ENCODE measurements at regions not wholly inside any gene's neighbourhood (a gene's known extent, or its start where the extent isn't known, plus 50 kb on each side); places are given as distances from the start of the nearest gene placed in this dataset.
"Not testable (repeated sequence)": the region's sequence is repeated elsewhere in the genome, so short reads cannot be mapped to it uniquely, and the experiment has no call there.

DNA sequence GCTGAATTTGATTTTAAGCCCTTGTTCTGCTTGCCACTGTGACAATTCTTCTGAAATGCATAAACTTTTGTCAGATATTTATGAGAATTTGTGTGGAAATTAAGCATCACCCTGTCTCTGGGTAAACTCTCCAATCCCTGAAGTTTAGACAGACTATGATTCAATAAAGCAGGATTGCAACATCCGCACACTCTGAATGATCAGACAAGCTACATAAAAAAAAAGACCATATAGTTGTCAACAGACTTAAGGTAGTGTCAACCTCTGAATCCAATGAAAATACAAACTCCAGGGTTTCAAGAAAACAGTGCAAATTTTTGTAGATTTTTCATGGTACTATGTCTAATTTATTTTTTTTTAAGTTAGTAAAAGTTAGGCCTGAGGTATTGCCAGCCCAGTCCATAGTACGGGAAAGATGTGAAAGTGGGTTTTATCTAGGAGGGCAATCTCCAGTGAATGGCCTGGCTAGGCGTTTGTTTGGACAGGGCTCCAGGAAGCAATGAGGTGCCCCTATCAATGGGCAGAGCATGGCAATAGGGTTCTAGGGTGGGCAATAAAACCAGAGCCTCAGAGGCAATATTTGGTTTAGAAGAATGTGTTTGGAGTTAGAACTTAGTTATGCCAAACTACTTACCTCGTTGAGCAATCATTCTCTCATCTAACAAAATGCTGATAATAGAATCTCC, 762.6 kb upstream of the SEMA6A start:
- Mint-ChIP-seq H3K4me1 (no peaks in the 10 kb centered on the region), H3K36me3 (ENCODE audit: low read depth) (no peaks in the 10 kb centered on the region), H3K9me3 (peaks cover 5% of the 10 kb centered on the region), H3K27me3 (no peaks in the 10 kb centered on the region), H3K27ac (no peak overlapping the region), H3K4me3 (no peak overlapping the region)
- no peak for ATAC-seq (replicated peaks)

DNA sequence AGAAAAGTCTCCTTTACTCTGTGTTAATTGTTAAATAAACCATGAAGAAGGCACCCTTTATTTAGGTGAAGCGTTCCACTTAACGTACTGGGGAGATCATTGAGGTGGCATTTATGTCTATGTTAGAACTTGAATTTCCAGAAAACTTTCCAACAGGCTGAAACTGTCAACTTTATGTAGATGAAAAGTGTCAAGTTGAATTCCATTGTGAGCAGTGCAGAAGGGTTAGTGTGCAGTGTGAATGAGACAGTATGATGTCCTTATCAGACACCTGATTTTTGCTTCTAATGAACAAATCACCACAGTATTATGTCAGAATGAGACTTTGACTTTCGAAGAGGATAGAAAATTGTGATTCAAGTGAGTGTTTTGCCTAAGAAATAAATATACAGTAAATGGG, 761.6 kb upstream of the SEMA6A start:
- H3K27me3 Mint-ChIP-seq = no peaks in the 10 kb centered on the region
- H3K36me3 Mint-ChIP-seq (ENCODE audit: low read depth) = no peaks in the 10 kb centered on the region
- no peak for ATAC-seq (replicated peaks)
- H3K27ac Mint-ChIP-seq = no peak overlapping the region
- H3K9me3 Mint-ChIP-seq = peaks cover 11% of the 10 kb centered on the region
- H3K4me3 Mint-ChIP-seq = no peak overlapping the region
- no peaks in the 10 kb centered on the region for H3K4me1 Mint-ChIP-seq

DNA sequence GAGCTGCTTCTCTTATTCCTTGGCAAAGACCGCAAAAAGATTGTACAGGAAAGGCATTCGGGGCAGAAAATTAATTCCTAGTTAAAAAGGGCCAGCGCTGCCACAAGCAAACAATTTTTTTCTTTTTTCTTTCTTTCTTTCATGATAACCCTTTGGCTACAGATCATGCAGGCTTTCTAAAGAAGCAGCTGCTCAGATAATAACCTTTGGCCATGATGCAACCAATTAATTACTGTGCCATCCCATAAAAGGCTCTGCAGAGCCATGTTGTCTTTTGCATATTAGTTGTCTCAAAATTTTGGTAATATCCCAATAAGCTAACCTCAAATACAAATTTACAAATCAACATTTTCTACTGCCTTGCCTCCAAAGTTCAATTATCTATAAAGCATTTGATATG, 758.4 kb upstream of the SEMA6A start:
- Mint-ChIP-seq H3K27ac (no peak overlapping the region), H3K9me3 (peaks cover 11% of the 10 kb centered on the region), H3K36me3 (ENCODE audit: low read depth) (no peaks in the 10 kb centered on the region), H3K4me3 (no peak overlapping the region), H3K27me3 (no peaks in the 10 kb centered on the region), H3K4me1 (no peaks in the 10 kb centered on the region)
- ATAC-seq (replicated peaks) = no peak

DNA sequence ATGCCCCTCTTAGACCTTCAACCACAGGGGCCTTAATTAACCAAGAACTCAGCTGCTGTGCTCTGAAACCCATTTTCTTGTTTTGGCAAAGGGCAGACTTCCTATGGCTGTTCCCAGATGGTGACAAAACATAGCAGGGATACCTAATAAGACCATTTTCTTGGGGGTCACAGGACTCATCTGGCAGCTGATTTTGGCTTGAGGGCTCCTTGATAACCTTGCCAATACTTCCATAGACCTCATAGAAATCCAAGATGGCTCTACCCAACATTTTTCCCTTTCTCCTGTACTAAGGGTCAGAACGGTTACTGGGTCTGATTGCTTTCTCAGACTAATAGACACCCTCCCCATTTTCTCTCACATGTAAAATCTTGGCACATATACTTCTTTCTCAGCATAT, 757.7 kb upstream of the SEMA6A start:
- Mint-ChIP-seq H3K4me3 (no peak overlapping the region), H3K4me1 (no peaks in the 10 kb centered on the region), H3K27me3 (no peaks in the 10 kb centered on the region), H3K9me3 (peaks cover 11% of the 10 kb centered on the region), H3K36me3 (ENCODE audit: low read depth) (no peaks in the 10 kb centered on the region), H3K27ac (no peak overlapping the region)
- ATAC-seq (replicated peaks) = no peak

DNA sequence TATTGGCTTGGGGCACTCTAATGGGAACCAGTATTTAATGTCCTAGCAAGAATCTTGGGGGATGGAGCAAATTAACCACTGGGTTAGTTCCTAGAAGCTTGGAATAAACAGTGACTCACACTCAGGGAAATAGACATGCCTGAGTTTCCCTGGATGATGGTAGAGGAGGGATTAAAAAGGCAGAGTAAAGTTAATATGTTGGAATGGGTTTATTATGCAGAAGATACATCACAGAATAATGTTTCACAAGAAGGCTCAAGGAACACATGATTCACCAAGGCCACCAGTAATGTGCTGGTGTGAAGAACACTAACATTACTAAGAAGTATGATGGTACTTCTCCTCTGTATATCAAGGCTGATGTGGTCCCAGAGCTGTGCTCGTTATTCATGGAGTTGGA, 752.9 kb upstream of the SEMA6A start:
- no peaks in the 10 kb centered on the region for H3K36me3 Mint-ChIP-seq (ENCODE audit: low read depth)
- H3K9me3 Mint-ChIP-seq = peaks cover 11% of the 10 kb centered on the region
- no peak for ATAC-seq (replicated peaks)
- no peak overlapping the region for H3K27ac Mint-ChIP-seq
- H3K27me3 Mint-ChIP-seq = no peaks in the 10 kb centered on the region
- no peaks in the 10 kb centered on the region for H3K4me1 Mint-ChIP-seq
- no peak overlapping the region for H3K4me3 Mint-ChIP-seq

DNA sequence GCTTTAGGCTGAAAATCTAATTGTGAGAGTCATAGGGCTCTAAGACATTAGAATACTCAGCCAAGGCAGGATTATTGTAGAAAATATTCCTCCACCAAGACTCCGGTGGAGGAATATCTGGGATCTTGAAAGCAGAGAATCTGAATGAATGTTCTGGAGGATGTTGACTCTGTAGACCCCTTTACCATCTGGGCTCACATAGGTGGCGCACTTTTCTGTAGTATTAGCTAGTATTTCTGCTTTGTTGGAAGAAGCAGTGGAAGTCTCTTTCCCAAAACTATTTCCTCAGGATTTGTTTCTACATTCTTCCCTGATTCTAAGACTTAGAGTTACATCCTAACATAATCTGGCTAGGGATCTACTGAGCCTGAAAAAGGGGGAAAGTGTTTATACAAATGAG, 752.4 kb upstream of the SEMA6A start:
- Mint-ChIP-seq H3K4me3 (no peak overlapping the region), H3K4me1 (no peaks in the 10 kb centered on the region), H3K27ac (no peak overlapping the region), H3K36me3 (ENCODE audit: low read depth) (no peaks in the 10 kb centered on the region), H3K9me3 (peaks cover 11% of the 10 kb centered on the region), H3K27me3 (no peaks in the 10 kb centered on the region)
- no peak for ATAC-seq (replicated peaks)

DNA sequence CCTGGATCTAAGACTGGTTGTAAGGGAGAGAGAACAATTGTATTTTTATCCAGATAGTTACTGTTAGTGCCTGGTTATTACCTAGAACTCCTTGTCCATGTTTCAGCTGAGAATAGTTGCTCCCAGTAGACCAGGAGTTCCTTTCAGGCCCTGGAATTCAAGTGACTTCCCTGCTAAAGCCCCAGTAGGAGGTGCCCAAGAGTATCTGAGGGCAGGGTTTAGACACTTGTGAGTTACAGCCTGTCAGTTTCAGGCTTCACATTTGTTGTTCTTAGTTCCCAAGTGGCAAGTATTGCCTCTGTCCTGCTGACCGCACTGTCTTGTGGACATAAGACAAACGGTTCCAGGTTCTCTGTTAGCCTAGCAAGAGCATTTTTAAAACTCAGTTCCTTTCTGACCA, 743.9 kb upstream of the SEMA6A start:
- no peaks in the 10 kb centered on the region for H3K36me3 Mint-ChIP-seq (ENCODE audit: low read depth)
- no peaks in the 10 kb centered on the region for H3K4me1 Mint-ChIP-seq
- no peak overlapping the region for H3K4me3 Mint-ChIP-seq
- H3K9me3 Mint-ChIP-seq = peaks cover 3% of the 10 kb centered on the region
- no peaks in the 10 kb centered on the region for H3K27me3 Mint-ChIP-seq
- H3K27ac Mint-ChIP-seq = no peak overlapping the region
- no peak for ATAC-seq (replicated peaks)

DNA sequence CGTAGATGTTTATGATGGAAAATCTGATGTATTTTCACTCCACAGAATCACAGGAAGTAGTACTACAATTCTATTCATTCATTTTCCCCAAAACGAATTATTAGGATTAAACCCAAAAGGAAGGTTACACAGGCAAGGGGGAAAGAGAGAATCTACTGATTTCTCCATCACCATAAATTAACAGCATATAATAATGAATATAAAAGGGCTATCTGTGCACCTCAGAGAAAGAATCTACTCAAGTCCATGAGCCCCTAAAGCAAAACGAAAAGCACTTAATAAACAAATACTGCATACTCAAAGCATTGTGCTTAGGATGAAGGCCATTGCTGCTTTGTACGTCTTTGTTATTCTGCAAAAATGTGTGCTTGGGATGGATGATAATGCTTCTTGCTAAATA, 740.5 kb upstream of the SEMA6A start:
- peaks cover 3% of the 10 kb centered on the region for H3K9me3 Mint-ChIP-seq
- ATAC-seq (replicated peaks) = no peak
- no peak overlapping the region for H3K4me3 Mint-ChIP-seq
- H3K36me3 Mint-ChIP-seq (ENCODE audit: low read depth) = no peaks in the 10 kb centered on the region
- no peaks in the 10 kb centered on the region for H3K4me1 Mint-ChIP-seq
- no peaks in the 10 kb centered on the region for H3K27me3 Mint-ChIP-seq
- H3K27ac Mint-ChIP-seq = no peak overlapping the region

DNA sequence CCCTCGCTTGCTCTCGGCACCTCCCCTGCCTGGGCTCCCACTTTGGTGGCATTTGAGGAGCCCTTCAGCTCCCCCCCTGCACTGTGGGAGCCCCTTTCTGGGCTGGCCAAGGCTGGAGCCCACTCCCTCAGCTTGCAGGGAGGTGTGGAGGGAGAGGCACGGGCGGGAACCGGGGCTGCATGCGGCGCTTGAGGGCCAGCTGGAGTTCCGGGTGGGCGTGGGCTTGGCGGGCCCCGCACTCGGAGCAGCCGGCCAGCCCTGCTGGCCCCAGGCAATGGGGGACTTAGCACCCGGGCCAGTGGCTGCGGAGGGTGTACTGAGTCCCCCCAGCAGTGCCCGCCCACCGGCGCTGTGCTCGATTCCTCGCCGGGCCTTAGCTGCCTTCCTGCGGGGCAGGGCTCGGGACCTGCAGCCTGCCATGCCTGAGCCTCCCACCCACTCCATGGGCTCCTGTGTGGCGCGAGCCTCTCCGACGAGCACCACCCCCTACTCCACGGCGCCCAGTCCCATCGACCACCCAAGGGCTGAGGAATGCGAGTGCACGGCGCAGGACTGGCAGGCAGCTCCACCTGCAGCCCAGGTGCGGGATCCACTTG, 730.0 kb upstream of the SEMA6A start:
- ATAC-seq (replicated peaks); H3K4me3 Mint-ChIP-seq; H3K9me3 Mint-ChIP-seq; H3K4me1 Mint-ChIP-seq; H3K27ac Mint-ChIP-seq; H3K27me3 Mint-ChIP-seq; H3K36me3 Mint-ChIP-seq (ENCODE audit: low read depth): not testable (repeated sequence)

DNA sequence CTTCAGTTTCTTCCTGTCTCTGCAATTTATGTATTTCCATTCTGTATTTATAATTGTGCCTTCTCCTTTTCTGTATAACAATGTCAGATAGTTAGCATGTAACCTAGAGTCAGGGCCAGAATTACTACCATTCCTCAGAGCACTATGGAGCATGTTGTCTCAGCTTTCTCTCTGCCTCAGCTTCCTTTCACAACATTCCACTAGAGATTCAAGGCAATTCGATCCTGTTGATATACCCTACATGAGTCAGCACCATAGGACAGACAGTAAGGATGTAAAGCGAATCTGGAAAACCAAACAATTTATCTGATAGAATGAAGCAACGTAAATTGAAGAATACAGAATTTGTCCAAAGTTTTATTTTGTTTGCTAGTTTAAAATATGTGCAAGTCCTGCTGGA, 728.3 kb upstream of the SEMA6A start:
- Mint-ChIP-seq H3K9me3 (peaks cover 4% of the 10 kb centered on the region), H3K27me3 (no peaks in the 10 kb centered on the region), H3K27ac (no peak overlapping the region), H3K4me3 (no peak overlapping the region), H3K36me3 (ENCODE audit: low read depth) (no peaks in the 10 kb centered on the region), H3K4me1 (no peaks in the 10 kb centered on the region)
- no peak for ATAC-seq (replicated peaks)

DNA sequence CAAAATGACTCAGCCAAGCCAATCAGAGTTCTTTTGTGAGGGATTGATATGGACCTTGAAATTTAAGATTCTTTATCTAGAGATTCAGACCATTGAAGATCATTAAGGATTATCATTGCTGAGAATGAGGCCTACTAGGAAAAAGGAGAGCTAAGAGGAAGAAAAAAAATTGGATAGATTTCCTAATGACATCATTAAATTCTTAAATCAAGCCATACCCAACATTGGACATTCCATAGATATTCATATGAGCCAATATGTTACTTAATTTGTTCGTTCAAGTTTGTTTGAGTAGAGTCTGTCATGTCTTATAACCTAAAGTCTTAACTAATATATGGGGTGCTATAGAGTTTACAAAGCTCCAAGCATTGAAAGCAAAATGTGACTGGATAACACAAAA, 727.9 kb upstream of the SEMA6A start:
- H3K27ac Mint-ChIP-seq = no peak overlapping the region

DNA sequence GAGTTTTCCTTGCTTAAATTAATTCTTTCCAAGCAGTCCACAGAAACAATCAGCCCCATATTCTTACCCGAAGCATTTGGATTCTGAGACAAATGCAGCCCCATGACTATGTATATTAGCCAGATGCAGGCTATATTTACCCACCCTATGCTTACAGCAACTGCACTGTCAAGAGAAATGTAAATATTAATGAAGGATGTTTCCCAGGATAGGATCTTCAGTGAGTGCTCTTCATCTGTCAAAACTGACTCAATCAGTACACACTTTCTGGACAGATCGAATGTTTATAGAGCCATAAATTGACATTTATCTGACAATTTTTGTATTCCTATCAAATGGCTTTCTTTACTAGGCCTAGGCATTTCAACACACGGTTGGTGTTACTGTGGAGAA, 725.3 kb upstream of the SEMA6A start:
- Mint-ChIP-seq H3K36me3 (ENCODE audit: low read depth) (no peaks in the 10 kb centered on the region), H3K27ac (no peak overlapping the region), H3K9me3 (peaks cover 9% of the 10 kb centered on the region), H3K27me3 (no peaks in the 10 kb centered on the region), H3K4me3 (no peak overlapping the region), H3K4me1 (no peaks in the 10 kb centered on the region)
- ATAC-seq (replicated peaks) = no peak

More for the DNA sequence above, 727.9 kb upstream of the SEMA6A start:
- H3K4me3 Mint-ChIP-seq = no peak overlapping the region
- H3K9me3 Mint-ChIP-seq = peaks cover 4% of the 10 kb centered on the region
- ATAC-seq (replicated peaks) = no peak
- H3K36me3 Mint-ChIP-seq (ENCODE audit: low read depth) = no peaks in the 10 kb centered on the region
- no peaks in the 10 kb centered on the region for H3K4me1 Mint-ChIP-seq
- no peaks in the 10 kb centered on the region for H3K27me3 Mint-ChIP-seq

DNA sequence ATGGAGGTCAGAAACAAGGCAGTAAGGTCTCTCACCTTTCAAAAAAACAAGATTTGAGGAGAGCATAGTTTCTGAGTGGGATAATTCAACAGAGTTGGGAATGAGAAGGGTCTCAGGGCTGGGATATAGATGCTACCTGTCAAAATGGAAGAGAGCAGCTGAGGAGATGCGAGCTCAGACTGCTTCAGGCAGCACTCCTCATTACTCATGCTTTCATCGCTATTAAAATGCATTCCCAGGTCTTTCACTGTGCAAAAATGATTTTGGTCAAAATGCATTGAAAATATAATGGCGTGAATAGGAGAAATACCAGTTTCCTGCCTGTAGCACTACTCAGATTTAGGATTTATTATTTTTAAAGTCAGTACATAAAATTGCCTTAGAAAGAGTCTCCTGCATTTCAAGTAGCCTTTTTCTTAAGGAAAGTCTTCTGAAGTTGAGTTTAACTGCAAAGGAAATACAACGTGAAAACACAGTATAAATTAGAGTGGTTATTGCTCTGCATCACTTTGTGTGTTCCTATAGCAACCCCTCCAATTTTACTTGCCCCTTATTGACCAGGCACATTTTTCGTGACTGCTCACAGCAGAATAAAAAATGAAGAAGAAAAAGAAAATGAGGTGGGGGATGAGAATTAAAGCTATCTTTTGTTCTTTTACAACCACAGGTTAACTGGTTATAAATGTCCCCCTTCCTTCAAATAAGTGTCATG, 724.8 kb upstream of the SEMA6A start:
- no peak for ATAC-seq (replicated peaks)
- Mint-ChIP-seq H3K27ac (no peak overlapping the region), H3K4me1 (no peaks in the 10 kb centered on the region), H3K27me3 (no peaks in the 10 kb centered on the region), H3K4me3 (no peak overlapping the region), H3K36me3 (ENCODE audit: low read depth) (no peaks in the 10 kb centered on the region), H3K9me3 (peaks cover 9% of the 10 kb centered on the region)

DNA sequence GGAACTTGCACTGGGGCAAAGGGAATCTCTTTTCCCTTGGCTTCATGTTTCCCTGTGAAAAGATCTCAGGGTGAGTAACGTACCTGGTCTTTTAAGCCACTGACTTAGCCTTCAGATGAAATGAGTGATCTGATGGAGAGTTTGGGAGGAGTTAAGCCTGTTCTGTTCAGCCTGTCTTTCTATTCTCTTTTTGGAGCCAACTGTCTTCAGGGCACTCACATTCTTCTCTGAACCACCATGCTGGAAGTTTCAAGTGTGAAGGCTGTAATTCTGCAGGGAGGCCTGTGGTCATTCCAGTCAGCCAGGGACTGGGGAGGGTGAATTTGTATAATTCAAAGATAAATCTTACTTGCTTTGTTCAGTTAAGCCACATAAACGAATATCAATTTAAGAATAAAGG, 722.2 kb upstream of the SEMA6A start:
- no peak for ATAC-seq (replicated peaks)
- Mint-ChIP-seq H3K27me3 (no peaks in the 10 kb centered on the region), H3K9me3 (peaks cover 5% of the 10 kb centered on the region), H3K4me1 (no peaks in the 10 kb centered on the region), H3K27ac (no peak overlapping the region), H3K36me3 (ENCODE audit: low read depth) (no peaks in the 10 kb centered on the region), H3K4me3 (no peak overlapping the region)

DNA sequence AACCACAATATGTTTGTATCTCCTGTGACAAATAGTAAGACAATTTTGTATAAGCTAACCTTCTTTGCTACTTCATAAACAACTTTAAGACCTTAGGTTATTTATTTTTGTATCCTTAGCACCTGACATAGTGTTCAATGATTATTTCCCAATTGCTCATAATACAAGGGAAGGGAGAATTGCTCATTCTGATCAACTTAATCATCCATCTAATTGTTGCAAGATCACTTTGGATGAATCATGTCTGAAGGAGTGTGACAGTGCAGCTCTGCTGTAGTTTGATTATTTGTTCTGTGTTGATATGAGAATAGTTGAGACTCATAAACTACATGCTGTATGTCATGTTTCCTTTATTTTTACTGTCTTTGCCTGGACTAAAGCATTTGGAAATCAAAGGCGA, 721.3 kb upstream of the SEMA6A start:
- no peaks in the 10 kb centered on the region for H3K36me3 Mint-ChIP-seq (ENCODE audit: low read depth)
- peaks cover 5% of the 10 kb centered on the region for H3K9me3 Mint-ChIP-seq
- H3K27me3 Mint-ChIP-seq = no peaks in the 10 kb centered on the region
- no peak for ATAC-seq (replicated peaks)
- no peak overlapping the region for H3K4me3 Mint-ChIP-seq
- no peak overlapping the region for H3K27ac Mint-ChIP-seq
- H3K4me1 Mint-ChIP-seq = no peaks in the 10 kb centered on the region
